ENCODE measurements at regions not wholly inside any gene's neighbourhood (a gene's known extent, or its start where the extent isn't known, plus 50 kb on each side); places are given as distances from the start of the nearest gene placed in this dataset.

DNA sequence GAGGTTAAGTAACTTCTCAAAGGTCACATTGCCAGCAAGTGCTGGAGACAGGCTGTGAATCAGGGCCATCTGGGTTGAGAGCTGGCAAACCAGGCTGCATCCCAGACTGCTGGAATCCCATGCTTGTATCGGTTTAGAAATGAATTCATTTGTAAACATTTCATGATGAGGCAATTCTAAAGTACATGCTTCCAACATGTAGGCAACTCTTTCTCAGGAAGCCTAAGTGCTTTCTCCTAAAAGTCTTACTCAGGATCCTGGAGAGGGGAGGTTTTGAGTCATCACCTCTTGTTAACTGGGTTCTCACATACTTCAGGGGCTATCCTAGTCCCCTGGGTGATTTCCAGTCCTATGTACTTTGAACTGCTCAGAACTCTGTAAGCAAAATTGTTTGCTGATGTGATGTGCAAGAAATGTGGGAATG is 416.5 kb downstream of the MEIS1 start:
- DNase-seq, result no peak

DNA sequence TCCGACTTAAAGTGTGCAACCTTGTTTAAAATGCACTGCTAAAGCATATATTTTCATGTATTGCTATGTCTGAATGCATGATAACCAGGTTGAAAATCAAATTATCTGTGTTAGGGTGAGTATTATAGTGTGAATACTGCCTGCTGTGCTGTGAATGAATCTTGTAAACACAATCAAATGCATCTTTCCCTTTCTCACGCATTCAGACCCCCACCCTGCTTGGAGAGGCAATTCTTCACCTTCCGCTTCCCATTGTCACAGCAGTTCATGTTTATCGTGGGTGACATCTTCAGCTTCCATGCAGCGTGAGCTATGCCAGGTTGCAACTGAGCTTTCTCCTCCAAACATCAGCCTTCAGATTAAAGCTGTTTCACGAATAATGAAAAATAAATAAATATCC is 418.0 kb downstream of the MEIS1 start:
- DNase-seq, result no peak

DNA sequence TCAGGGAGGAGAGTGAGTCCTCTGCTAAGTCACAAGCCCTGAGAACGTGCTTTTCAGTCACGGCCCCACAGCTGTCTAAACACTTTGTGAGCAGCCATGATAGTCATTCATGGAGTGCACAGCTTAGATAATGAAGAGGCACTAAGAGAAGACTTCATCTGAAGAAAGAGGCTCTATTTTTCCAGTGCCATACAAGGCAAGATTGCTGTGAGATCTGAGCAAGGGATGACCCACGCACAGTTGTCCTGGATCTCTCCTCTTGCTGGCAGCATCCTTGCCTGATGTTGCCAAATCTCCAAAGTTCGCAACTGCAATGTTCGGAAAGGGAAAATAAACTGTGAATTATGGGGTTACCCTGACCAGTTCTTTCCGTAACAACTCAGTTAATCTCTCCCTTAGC is 418.7 kb downstream of the MEIS1 start:
- DNase-seq, result no peak

DNA sequence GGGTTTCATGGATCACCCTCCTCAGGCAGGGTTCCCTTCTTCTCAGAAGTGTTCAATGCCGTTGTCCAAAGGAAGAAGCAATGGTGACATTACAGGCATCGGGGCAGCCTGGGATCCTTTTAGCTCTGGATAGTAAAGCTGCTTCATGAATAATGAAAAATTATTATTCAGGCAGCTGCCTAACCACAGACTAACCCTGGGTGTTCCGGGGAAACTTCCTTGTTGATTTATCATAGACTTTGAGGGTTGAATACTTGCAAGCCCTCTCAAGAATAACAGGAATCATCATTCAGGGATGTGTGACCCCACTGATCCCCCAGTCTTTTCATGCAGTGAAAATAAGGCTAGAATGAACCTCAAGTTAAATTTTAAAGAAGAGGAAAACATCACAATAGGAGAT is 419.4 kb downstream of the MEIS1 start:
- DNase-seq, result no peak

DNA sequence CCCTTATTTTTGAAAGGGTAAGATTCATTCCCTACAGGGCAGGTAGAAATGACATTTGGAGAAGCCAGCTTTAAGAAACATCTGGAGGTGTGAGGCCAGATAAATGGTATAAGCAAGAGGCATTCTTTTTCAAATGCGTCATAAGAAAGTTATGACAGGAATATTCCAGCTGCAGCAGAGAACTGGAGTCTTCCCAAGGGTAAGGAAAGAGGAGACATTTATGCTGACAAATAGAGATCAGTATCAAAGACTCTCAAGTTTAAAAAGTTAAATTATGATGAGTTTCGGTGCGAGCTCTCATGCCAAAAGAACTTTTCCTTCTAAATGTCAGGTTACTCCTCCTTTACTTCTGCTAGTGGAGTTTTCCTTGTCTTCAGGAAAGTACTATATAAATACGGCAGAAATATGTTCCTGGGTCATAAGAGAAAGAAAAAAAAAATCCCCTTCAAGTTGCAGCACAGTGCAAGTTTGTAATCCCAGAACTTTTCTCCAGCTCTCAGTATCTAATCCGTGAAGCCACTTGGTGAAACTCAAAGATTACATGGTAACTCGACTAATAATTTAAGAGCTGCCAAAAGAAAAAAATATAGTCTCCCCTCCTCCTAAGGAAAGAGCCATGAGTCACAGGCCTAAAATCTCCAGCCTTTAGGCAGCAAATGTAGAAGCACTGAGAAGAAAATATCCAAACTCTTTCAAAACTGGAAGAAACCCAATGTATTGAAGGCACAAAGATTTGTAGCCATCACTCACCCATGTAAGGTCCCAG is 428.1 kb downstream of the MEIS1 start:
- DNase-seq, result no peak

DNA sequence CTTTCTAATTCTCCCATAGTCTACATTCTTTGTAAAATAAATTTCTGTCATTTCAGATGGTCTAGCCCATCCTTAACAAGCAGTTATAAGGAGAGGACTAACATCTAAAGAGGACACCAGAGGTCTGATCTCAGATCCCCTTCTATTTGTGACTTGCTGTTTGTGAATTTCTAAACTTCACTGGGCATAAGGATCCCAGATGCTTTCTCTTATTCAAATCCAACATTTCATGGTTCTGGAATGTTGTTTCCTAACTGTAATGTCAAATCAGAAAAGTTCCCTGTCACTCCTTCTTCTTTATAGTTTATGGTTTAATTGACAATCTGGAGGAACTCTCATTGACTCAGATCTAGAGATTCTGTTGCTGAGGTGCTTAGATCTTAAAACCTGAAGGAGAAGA is 430.2 kb downstream of the MEIS1 start:
- DNase-seq, result no peak

DNA sequence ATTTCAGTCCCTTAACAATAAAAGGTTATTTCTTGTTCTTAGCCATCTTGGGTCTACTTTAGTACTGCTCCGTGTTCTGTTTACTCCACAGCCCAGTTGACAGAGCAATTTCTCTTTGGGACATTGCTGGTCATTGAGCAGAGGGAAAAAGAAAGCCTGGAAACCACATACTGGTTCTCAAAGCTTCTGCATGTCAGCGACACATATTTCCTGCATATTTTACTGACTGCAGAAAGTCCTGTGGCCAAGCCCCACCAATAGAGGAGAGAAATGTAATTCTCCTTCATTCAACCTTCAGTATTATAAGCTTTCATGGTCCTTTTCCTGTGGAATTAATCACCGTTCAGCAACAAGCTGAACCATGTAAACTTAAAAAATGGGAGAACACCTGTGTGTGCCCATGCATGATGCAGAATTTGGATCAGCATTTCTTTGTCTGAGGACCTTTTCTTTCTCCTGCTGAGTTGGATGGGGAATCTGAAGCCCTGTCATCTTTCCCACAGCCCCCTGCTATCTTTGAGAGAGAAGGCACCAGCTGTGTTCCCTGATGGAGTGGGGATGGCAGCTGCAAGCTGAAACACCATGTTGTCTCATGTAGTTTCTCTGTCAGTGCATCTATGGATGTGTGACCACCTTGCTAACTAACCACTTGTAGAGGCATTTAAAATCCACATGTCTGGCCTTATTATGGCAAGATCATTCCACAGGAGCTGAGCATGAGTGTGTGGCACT is 431.6 kb downstream of the MEIS1 start:
- no peak for DNase-seq

DNA sequence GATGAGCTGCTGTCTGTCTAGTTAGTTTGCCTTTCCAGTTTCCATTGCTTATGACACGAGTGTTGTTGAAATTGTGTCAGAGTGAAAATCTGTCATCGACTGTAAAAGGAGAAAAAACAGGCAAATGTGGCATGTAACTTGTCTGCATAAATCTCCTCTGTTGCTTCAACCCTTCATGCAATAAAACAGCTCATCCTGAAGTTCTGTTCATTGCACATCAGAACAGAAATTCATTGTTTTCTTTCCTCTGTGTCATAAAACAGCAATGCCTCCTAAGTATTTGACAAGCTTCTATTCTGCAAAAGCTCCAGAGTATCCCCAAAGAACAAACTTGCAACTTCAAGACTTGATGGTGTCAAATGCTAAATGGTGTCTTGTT is 432.1 kb downstream of the MEIS1 start:
- DNase-seq, result no peak

DNA sequence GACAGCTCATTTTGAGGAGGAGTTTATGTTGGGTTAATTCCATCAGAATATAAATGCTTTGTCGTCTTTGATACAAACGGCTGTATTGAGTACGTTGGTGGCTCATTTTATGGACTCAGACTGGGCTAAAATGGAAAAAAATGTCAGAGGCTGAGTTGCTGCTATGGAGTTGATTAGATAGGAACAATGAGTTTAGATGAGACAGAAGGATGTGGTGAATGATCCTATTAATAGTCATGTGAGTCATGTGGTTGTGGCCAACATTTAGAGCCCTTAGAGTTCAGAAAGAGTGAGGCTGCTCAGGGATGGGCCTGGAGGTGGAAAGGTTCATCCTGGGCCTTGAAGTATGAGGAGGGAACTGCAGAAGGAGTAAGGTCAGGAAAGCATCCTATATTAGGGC is 434.2 kb downstream of the MEIS1 start:
- DNase-seq, result no peak

DNA sequence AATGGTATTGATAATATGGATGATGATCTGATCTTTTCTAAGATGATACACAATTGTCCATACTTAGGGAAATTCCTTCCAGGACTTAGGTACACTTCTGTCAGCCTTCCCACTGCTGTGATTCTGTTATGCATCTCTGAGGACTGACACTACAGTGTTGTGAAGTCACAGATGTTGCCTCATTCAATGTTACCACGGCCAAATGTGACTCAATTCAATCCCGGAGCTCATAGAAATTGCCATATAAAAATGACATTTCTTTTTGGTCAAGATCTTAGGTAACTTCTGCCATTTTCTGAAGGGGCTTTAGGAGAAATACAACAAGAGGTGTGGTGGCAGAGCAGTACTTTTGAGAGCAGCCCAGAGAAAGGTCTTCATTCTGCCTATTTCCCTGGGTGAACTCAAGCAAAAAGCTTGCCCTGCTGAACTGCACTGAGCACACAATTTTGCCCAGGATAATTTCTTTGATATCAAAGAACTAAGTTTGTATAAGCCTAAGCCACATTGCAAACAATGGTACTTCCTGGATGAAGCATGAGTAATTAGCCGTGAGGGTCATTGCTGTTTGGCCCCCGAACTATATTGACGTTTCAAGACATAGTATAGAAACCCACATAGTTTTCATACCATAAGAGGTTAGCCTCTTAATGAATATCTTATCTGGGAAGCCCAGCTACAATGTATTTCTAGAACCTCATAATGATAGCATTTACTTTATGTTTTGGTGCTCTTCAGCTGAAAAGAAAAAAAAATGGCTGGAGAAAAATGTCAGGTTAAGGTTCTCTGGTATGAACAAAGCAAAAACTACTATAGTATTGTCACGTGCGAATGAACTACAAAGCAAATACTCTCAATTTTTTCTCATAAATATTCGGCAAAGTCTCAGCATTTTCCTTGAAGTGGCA is 437.4 kb downstream of the MEIS1 start:
- no peak for DNase-seq

DNA sequence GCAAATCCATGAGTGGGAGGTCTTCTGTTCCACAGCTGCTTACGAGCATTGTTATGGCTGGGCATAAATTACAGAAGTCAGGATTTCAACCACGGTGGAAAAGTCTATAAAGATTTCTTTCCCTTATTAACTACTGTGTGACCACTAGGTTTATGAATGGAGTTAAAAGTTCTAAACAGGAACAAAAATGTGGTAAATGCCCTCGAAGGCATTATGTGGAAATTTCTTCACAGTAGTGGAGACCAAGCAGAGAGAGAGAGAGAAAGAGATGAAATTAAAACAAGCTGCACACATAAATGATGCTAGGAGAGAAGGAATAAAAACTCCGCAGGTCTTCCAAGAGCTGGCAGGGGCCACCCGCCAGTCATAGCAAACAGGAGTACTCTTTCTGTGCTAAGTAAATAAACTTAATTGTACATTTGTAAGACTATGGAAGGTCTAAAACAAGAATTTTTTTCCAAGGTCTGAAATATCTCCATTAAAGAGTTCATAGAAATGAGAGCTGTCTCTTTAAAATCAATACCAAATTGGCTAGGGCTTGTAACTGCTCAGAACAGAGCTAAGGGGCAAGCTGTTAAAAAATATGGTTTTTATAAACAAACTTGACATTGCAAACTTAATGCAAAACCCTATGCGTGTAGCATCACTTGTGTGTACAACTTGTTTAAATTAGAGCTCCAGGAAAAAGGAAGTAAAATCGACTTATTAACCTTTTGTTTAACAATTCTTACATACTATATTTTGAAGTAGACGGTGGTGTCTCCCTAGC is 438.2 kb downstream of the MEIS1 start:
- DNase-seq, result no peak

DNA sequence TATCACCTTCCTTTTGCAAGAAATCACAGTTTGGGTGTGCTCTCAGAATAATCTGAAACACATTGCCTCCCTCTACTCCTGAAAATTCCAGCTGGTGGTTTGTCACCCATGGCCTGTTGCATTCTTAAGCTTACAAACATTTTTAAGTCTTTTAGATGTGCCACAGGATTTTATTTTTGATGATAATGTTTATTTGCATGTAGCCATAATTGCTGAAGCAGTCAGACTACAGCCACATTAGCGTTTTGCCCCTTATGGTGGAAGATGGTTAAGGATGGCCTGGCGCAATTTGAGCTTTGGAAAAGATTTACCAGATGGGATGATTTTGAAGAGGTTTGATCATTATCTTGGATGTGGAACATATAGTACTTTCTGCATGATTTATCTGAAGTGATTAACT is 439.5 kb downstream of the MEIS1 start:
- no peak for DNase-seq

DNA sequence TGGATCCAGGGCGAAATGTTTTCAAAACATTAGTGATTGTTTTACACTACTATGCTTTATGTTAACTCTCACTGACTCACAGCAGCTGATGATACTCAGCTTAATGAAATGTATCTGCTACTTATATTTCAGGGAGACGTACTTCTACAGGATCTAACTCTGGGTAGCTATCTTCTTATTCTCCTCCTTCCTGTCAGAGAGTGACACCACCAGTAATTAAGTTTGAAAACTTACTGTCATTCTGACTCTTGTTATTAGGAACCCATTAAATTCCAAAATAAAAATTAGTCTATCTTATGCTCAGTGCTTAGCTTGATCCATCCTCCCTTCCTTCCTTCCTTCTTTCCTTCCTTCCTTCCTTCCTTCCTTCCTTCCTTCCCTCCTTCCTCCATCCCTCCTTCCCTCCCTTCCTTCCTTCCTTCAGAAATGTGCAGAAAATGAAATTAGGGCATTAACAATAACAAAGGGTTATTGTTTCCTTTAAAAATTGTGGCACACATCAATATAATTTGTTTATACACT is 441.1 kb downstream of the MEIS1 start:
- DNase-seq, result no peak

DNA sequence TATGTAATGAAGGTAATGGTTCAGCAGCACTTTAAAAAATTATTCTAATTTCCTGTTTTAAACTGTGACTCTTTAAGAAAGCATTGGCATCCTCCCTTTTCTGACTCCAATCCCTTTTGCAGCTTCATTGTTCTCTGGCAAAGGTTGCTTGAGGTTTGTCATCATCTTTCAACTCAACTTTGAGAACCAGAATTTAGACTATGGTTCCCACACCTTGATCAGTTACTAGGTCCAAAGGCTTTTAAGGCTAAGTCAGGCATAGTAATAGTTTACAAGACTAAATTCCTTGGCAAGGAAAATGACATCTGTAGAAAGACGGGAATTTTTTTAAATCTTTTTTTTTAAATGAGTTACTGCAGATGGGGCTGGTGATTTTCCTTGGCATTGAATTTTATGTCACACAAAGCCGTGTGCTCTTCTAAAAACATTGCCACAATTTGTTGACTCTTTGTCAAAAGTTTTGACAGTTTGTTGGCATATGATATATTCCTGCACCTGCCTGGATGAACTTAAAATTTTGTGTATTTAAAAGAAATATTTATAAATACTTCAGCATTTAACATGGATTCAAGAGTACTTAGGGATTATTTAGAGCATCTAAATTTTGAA is 451.0 kb downstream of the MEIS1 start:
- no peak for DNase-seq

DNA sequence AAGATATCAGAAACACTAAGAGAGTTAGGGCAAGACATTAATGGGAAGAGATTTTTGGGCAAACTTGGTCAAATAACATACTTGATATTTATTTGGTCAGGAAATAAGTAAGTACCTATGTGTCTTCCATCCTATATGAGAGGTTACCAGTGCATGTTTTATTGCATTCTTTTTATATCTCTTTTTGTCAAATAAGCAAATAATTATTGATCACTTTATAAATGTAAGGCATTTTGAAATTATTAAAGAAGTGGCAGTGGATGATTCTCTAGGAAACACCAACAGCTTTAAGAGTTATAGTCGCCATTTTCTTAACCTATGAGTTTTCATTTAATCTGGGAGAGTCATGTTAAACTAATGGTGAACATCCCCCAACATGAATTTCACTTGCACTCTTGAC is 453.3 kb downstream of the MEIS1 start:
- no peak for DNase-seq

DNA sequence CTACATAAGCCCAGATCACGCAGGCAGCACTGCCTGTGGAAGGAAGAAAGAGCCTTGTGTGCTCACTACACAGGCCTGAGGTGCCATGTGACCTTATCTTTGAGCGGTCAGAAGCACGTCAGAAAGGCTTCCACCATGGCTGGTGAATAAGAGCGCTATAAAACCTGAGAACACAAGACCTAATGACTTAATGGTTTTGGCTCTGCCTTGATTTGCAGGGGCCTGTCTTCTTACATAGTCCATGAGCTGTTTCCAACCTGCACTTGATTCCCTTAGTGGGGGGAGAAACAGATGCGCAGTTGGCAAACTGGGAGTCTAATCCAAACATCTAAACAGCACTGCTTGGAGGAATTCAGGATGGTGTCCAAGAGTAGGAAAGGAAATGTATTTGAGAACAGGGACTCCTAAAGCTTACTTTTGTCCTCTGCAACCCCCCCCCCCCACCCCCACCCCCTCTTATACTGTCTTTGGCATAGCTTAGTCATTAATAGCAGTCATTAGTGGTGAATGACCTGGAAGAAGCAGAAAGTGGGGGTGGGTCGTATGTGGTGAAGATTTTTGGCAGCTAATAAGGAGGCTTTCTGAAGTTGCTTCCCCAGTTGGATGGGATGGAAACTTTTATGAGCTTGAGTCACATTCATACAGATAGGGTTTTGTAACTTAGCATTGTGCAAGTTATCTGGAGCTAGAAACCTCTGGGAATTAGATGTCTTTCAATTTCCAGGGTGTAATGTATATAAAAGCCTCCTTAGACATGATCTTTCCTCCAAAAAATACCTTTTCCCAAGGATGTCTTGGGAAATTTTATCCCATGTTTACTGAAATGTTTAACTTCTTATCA is 454.1 kb downstream of the MEIS1 start:
- DNase-seq, result no peak

DNA sequence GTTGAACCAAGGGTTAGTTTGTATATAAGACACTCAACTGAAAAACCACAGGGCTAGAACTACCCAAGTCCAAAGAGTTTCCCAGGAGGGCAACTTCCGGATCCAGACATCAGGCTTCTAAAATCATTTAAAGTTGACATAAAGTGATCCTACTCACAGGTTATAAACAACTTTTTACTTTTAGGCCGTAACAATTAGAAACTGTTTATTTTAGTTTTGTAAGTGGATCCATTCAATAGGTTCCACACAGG is 454.6 kb downstream of the MEIS1 start:
- no peak for DNase-seq

DNA sequence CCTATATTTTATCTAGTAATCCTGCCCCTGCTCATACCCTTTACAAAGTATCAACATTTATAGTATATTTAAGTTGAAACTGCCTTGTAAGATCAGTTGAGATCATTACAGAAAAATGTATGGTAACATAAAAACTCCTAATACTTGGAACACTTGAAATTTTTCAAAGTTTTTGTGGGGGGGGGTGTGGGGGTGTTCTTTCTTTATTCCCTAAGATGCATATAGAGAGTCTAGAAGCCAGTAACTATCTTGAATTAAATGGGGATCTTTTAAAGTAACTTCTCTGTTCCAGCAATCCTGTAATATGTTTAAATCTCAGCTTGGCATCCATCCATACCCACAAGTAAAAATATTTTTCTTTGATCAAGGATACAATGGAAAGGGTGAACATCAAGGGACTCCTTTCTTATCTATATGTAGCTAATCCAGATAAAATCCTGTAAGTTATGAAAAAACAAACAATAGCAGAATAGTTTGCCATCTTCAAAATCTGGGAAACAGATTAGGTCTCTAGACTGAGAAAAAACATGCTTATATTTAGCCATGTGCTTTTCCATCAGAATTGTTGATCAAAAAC is 455.3 kb downstream of the MEIS1 start:
- no peak for DNase-seq

DNA sequence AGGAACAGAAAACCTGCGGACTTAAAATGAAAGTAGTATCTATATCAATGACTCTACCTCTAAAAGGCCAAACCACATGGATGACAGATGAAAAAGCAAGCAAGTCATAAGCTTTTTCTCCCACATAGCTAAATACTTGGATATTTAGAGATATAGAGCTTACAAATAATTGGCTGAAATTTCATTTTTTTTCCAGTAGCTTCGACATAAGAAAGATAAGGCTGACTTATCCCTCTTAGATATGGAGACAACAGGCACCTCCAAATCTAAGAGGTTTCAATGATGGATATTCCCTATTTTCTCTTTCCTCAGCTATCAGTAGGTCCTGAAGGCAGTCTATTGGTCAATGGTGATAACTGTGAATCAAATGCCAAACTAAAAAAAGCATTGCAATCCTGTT is 460.3 kb downstream of the MEIS1 start:
- DNase-seq, result no peak

DNA sequence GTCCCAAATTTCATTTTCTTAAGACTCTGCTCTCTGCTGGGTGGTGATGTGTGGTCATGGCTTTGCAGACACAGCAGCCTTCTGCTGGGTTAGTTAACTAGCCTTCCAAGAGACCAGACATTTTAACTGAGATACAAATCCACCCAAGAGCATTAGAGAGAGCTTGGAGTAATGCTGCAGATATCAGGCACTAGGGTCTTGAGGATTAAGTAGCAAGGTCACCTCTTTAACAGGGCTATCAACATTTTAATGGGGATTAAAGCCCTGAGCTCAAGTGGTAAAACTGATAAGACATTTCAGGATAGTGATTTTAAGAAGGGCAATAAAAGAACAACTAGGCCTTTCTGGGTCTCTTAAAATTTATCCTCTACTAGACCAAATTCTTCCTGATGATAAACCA is 461.2 kb downstream of the MEIS1 start:
- DNase-seq, result no peak

DNA sequence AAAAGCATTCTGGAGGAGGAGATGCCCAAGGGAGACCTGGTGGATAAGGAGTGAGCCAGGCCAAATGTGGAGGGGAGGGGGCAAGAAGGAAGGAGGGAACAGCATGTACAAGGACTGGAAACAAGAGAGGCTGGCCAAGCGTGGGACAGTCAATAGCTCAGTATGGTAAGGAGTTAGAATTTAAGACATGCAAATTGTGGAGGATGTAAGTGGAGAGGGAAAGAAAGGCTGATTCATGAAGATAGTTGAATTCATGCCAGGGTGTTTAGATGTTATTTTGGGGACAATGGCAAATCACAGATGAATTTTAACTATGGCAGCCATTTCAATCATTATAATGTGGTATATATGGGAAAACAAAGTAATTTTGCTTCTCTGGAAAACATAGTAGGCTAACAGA is 462.3 kb downstream of the MEIS1 start:
- no peak for DNase-seq

Data from midbrain (tissue), 1 donor.